Fibroblast of villous mesenchyme (primary cell): ENCODE measurements at regions not wholly inside any gene's neighbourhood (a gene's known extent, or its start where the extent isn't known, plus 50 kb on each side); places are given as distances from the start of the nearest gene placed in this dataset.

Source experiments
- DNase-seq: peaks from one replicate; pipeline ENCODE4 v3.0.0-alpha.2; 2010; ENCODE audit warnings: low read depth
- H3K4me3 ChIP-seq: 2 replicates; pipeline ENCODE4 v1.5.1; 2011; ENCODE audit warnings: low read depth, mild to moderate bottlenecking, low read length
- TF ChIP-seq, protein P1 (sequence below): IDR thresholded peaks from 2 replicates; pipeline ENCODE4 v1.5.1; 2012; ENCODE audit warnings: low read depth, mild to moderate bottlenecking, low read length; ENCODE audit not compliant: insufficient read depth

DNA sequence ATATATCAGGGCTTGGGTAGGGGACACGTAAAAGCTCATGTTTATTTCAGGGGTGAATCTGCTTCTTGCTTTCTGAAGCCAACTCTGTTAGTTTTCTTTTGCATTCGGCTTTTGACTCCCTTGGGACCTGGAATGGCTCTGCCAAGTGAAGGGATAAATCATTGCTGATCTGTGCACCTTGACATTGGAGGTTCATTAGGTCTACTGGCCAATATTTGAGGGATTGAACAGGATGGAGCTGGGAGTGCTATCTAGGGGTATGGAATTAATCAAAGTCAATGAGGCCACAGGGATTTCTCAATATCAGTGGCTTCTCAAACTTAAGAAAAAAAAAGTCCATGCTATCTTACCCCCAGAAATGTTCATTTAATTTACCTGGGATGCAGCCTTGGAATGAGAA lies 203.5 kb upstream of the RMST start:
- TF ChIP-seq, protein P1, sequence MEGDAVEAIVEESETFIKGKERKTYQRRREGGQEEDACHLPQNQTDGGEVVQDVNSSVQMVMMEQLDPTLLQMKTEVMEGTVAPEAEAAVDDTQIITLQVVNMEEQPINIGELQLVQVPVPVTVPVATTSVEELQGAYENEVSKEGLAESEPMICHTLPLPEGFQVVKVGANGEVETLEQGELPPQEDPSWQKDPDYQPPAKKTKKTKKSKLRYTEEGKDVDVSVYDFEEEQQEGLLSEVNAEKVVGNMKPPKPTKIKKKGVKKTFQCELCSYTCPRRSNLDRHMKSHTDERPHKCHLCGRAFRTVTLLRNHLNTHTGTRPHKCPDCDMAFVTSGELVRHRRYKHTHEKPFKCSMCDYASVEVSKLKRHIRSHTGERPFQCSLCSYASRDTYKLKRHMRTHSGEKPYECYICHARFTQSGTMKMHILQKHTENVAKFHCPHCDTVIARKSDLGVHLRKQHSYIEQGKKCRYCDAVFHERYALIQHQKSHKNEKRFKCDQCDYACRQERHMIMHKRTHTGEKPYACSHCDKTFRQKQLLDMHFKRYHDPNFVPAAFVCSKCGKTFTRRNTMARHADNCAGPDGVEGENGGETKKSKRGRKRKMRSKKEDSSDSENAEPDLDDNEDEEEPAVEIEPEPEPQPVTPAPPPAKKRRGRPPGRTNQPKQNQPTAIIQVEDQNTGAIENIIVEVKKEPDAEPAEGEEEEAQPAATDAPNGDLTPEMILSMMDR = no peak
- H3K4me3 ChIP-seq = no peak overlapping the region
- DNase-seq = no peak

DNA sequence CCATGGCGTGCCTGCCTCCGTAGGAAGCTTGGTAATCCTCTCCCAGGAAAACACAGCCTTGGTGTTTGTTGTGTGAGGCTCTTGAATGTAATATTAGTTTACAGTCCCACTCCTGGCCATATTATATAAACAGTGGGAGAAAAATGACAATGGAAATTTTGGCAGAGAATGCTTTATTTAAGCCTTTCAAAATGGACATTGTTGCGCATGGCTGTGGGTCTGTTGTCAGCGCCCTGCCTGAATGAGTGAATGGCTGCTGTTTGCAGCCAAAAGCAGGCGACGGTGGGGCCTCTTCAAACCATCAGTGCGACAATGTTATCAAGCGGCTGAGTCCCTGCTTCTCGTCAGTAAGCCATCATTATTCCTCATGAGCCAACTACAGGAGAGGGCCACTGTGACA lies 201.8 kb upstream of the RMST start:
- no peak overlapping the region for H3K4me3 ChIP-seq
- TF ChIP-seq, protein P1 = no peak
- DNase-seq = no peak

DNA sequence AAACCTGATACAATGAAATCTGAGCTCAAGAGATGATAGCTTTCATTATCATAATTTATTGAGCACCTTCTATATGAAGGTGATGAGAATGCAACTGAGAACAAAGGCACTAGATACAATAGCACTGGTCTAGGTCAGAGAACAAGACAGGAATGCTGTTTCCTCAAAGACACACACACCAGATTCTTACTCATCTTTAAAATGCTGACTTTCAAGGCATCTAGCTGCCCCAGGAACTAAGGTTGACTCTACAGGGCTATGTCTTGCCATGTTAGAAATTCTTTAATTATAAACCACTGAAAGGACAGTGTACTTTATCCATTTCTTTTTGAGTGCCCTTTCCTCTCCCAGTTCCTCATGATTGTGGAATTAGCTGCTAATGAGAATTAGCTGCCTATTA lies 195.4 kb upstream of the RMST start:
- no peak overlapping the region for H3K4me3 ChIP-seq
- TF ChIP-seq, protein P1 = no peak
- no peak for DNase-seq

GRCh38 chr12:97267594-97268202 lies 194.9 kb upstream of the RMST start:
- H3K4me3 ChIP-seq = no peak overlapping the region
- TF ChIP-seq, protein P1 = no peak
- DNase-seq = no peak

GRCh38 chr12:97272471-97272870 lies 190.1 kb upstream of the RMST start:
- no peak overlapping the region for H3K4me3 ChIP-seq
- TF ChIP-seq, protein P1 = no peak
- DNase-seq = no peak

- no peak overlapping the region for H3K4me3 ChIP-seq
- TF ChIP-seq, protein P1 = no peak
- DNase-seq = no peak
These were observed 188.2 kb upstream of the RMST start for GRCh38 chr12:97274386-97274785.

DNA sequence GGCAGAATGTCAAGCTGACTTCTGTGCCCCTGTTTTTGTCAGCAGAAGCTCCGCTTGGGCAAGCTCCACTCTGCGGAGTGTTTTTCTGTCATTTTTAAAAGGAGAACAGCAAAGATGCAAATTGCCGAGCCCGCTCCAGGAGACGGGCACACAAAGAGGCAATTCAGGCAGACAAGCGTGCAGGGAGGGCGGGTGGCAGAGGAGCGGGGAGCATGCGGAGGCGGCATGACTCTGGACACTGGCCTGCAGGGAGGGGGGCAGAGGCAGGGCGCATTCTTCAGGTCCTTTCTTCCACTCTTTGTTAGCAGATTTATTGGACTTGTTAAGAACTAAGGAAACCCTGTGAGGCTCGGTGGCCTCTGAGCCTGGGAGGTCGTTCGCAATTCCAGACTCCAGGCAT lies 187.3 kb upstream of the RMST start:
- no peak for DNase-seq
- TF ChIP-seq, protein P1 = no peak
- no peak overlapping the region for H3K4me3 ChIP-seq
